Adrenal gland (tissue), 9 donors: ENCODE measurements at regions not wholly inside any gene's neighbourhood (a gene's known extent, or its start where the extent isn't known, plus 50 kb on each side); places are given as distances from the start of the nearest gene placed in this dataset.

Experiments used
- DNase-seq, 7 donors: peaks; one replicate each; pipeline ENCODE4 v3.0.0-alpha.2; 2019 to 2020
- H3K27ac ChIP-seq, 5 donors: fragments of 200-600 bp; sonication (generic) in 4 of 5; 1 replicate in 3 of 5; 2 replicates in 2 of 5; pipeline versions ENCODE4 v1.5.1 to v1.8.0; 2016 to 2020; ENCODE audit warnings: mild to moderate bottlenecking in 1 of 5
- H3K27me3 ChIP-seq: fragments of 200-600 bp; 2 replicates; pipeline ENCODE4 v1.8.0; 2021
- H3K36me3 ChIP-seq, 2 donors: fragments of 200-600 bp; replicated peaks in 1 of 2; 1 replicate in 1 of 2; 2 replicates in 1 of 2; pipeline versions ENCODE4 v1.5.1 to v1.8.0; 2018 to 2022
- H3K4me1 ChIP-seq, 2 donors: fragments of 200-600 bp; replicated peaks in 1 of 2; 1 replicate in 1 of 2; 2 replicates in 1 of 2; pipeline versions ENCODE4 v1.5.1 to v1.8.0; 2018 to 2021
- H3K4me3 ChIP-seq, 4 donors: fragments of 200-600 bp; sonication (generic) in 3 of 4; one replicate each; pipeline ENCODE4 v1.5.1; 2016 to 2018
- H3K9me3 ChIP-seq, 3 donors: fragments of 200-600 bp; sonication (generic) in 1 of 3; replicated peaks in 1 of 3; 1 replicate in 2 of 3; 2 replicates in 1 of 3; pipeline versions ENCODE4 v1.5.1 to v1.8.0; 2016 to 2021
- POLR2A ChIP-seq, 2 donors: fragments of 450-650 bp; IDR thresholded peaks; one replicate each; pipeline ENCODE4 v1.6.1; 2017; ENCODE audit warnings: antibody characterized with exemption in 2 of 2, mild to moderate bottlenecking in 2 of 2, moderate library complexity in 1 of 2
- WGBS, 4 donors: extraction: QIAGEN DNeasy Blood & Tissue Kit in 2 of 4; methylation state at CpG; one replicate each; pipeline versions ENCODE4 v1.1.5 to v1.1.7; 2013 to 2017; 5-methylcytosine and 5-hydroxymethylcytosine counted together
- intact Hi-C, 2 donors: fragments of 100-400 bp; cut with DNase I; formaldehyde crosslinking; loops; one replicate each; pipeline versions ENCODE4 v1.14.1 to v1.15.0; 2022 to 2023
- TF ChIP-seq, protein P1 (sequence below), 6 experiments: fragments of 450-650 bp in 4 of 6; fragments of 200-600 bp in 2 of 6; sonication (generic) in 1 of 6; IDR thresholded peaks; 1 replicate in 5 of 6; 2 replicates in 1 of 6; pipeline versions ENCODE4 v1.5.1 to v1.8.0; 2016 to 2021; ENCODE audit warnings: antibody characterized with exemption in 6 of 6, mild to moderate bottlenecking in 2 of 6, moderate library complexity in 1 of 6
- donor health status: healthy with polysubstance abuse.
- donor health status: Bipolar disorder and iron deficiency.
- donor health status: DM: yes; HTN: yes; CAD: no.
- donor health status: DM: no; HTN: no; CAD: no.
- donor health status: DM: no; HTN: no; CAD: no.

DNA sequence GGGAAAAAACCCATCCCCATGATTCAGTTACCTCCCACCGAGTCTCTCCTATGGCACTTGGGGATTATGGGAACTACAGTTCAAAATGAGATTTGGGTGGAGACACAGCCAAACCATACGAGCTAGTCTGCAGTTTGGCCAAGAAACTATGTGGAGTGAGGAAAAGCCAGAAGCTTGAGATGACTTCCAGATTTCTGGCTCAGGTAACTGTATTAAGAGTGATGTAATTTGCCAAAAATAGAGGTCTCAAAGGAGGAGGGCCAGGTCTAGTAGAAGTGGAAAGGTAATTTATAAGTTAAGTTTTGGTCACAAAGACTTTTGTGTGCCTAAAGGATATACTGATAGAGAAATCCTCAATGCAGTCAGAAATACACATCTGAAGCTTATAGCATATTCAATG lies 279.7 kb upstream of the MGMT start:
- no peaks in the 10 kb centered on the region for H3K9me3 ChIP-seq
- intact Hi-C loops: no loop called here
- TF ChIP-seq POLR2A (IDR thresholded peaks at IDR 0.05): no peak
- TF ChIP-seq, protein P1, sequence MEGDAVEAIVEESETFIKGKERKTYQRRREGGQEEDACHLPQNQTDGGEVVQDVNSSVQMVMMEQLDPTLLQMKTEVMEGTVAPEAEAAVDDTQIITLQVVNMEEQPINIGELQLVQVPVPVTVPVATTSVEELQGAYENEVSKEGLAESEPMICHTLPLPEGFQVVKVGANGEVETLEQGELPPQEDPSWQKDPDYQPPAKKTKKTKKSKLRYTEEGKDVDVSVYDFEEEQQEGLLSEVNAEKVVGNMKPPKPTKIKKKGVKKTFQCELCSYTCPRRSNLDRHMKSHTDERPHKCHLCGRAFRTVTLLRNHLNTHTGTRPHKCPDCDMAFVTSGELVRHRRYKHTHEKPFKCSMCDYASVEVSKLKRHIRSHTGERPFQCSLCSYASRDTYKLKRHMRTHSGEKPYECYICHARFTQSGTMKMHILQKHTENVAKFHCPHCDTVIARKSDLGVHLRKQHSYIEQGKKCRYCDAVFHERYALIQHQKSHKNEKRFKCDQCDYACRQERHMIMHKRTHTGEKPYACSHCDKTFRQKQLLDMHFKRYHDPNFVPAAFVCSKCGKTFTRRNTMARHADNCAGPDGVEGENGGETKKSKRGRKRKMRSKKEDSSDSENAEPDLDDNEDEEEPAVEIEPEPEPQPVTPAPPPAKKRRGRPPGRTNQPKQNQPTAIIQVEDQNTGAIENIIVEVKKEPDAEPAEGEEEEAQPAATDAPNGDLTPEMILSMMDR (IDR thresholded peaks at IDR 0.05): no peak
- H3K36me3 ChIP-seq: no peaks in the 10 kb centered on the region
- no peaks in the 10 kb centered on the region for H3K27me3 ChIP-seq
- H3K4me1 ChIP-seq: no peaks in the 10 kb centered on the region
- H3K4me3 ChIP-seq: no peak overlapping the region
- 35 to 76% (median 57%) methylated on average over 2 of the region's 2 CpGs for WGBS, 4 donors
- no peak overlapping the region for H3K27ac ChIP-seq
- DNase-seq: no peak

DNA sequence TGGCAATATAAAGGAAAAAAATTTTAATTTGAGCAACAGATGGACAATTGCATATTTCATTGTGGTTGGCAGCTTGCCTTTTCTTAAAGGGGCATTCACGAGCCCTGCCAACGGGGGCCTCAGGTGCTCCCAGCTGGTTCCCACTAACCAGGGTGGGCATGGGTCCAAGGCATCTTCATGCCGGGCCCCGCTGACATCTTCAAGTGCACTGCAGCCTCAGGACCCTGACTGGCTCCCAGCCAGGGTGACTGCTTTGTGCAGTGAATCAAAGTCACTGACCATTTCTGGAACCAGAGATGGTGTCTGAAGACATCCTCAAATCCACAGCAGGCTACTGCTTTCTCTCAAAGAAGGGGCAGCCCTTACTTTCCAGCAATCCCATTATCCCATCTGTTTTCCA lies 275.2 kb upstream of the MGMT start:
- Histone ChIP-seq H3K27ac (no peak overlapping the region), H3K9me3 (no peaks in the 10 kb centered on the region), H3K27me3 (no peaks in the 10 kb centered on the region), H3K36me3 (no peaks in the 10 kb centered on the region), H3K4me1 (no peaks in the 10 kb centered on the region), H3K4me3 (no peak overlapping the region)
- 36 to 50% (median 48%) methylated on average over 3 to 4 of the region's 4 CpGs for WGBS, 4 donors
- DNase-seq: no peak
- TF ChIP-seq POLR2A (IDR thresholded peaks at IDR 0.05): no peak
- TF ChIP-seq, protein P1 (IDR thresholded peaks at IDR 0.05): no peak
- intact Hi-C loops: no loop called here

DNA sequence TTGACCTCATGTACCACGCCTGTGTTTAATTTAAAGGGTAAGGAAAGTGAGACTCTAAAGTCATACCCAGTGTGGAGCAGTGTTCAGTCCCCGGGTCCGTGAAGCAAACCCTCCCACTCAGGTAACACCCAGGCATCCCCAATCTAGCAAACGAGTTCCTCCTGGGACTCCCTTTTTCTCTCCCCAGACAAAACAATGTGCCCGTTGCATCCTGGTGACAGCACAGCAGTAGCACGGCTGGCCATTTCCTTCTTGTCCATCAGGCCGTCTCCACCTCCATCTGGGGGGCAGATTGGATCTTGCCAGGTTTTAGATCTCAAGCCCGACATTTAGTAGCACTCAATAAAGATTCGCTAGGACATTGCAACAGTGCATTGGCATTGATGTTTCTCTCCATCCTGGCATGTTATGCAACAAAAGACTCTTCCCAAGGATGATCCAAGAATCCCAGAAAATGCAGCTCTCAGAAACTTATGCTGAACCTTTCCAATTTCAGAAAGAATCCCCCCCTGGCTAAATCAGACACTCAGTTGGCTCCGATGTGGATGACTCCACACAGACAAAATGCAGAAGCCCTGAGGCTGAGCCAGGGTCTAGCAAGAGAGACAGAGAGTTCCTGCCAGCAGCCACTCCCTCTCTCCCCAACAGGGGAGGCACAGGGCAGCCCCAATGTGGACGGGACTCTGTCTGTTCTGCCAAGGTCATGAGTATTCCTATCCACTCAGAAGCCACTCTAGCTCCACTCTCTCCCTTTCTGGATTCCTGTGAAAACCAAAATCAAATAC lies 274.5 kb upstream of the MGMT start:
- intact Hi-C loops: no loop called here
- peak in 2 of 7 donors; percentile 24 to 26 for DNase-seq
- no peaks in the 10 kb centered on the region for H3K9me3 ChIP-seq
- no peak overlapping the region for H3K4me3 ChIP-seq
- TF ChIP-seq, protein P1 (IDR thresholded peaks at IDR 0.05): no peak
- no peak for TF ChIP-seq POLR2A (IDR thresholded peaks at IDR 0.05)
- H3K36me3 ChIP-seq: no peaks in the 10 kb centered on the region
- no peaks in the 10 kb centered on the region for H3K27me3 ChIP-seq
- no peaks in the 10 kb centered on the region for H3K4me1 ChIP-seq
- peak overlapping the region in 1 of 5 donors; percentile 14 for H3K27ac ChIP-seq
- 40 to 59% (median 55%) methylated on average over 9 to 11 of the region's 11 CpGs for WGBS, 4 donors

DNA sequence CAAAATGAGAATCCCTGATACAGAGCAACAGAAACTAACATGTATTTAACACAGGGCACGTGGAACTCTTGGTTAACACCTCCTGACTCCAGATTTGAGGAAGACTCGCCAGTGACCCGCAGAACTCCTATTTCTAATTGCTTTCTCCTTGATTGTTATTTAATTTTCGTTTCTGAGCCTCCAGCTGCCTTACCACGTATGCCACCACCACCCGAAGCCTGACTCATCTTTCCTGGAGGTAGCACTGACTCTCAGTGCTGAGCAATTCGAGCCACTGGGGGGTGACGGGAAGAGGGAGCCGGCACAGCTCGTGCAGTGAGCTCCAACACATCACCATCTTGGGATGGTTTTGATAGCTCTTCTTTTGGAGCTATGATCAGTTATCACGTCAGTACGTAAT lies 273.9 kb upstream of the MGMT start:
- Histone ChIP-seq H3K4me3 (no peak overlapping the region), H3K9me3 (no peaks in the 10 kb centered on the region), H3K27ac (peak overlapping the region in 1 of 5 donors; percentile 14), H3K27me3 (no peaks in the 10 kb centered on the region), H3K4me1 (no peaks in the 10 kb centered on the region), H3K36me3 (no peaks in the 10 kb centered on the region)
- no peak for DNase-seq
- intact Hi-C loops: no loop called here
- TF ChIP-seq POLR2A (IDR thresholded peaks at IDR 0.05): no peak
- TF ChIP-seq, protein P1 (IDR thresholded peaks at IDR 0.05): no peak
- 60 to 66% (median 62%) methylated on average over 12 of the region's 12 CpGs for WGBS, 4 donors
